IPS DF 6.9 (cell line): ENCODE measurements at regions not wholly inside any gene's neighbourhood (a gene's known extent, or its start where the extent isn't known, plus 50 kb on each side); places are given as distances from the start of the nearest gene placed in this dataset.

Experiments used
- DNase-seq: peaks from one replicate; pipeline ENCODE4 v3.0.0-alpha.2; 2013; ENCODE audit warnings: low read depth, low spot score
- H3K27ac ChIP-seq: one replicate; pipeline ENCODE4 v1.5.1; 2013; ENCODE audit warnings: low read length, control low read depth
- H3K27me3 ChIP-seq: 2 replicates; pipeline ENCODE4 v1.6.1; 2013; ENCODE audit warnings: mild to moderate bottlenecking, low read length; ENCODE audit not compliant: control insufficient read depth, insufficient read depth
- H3K36me3 ChIP-seq: 2 replicates; pipeline ENCODE4 v1.6.1; 2013; ENCODE audit warnings: low read length; ENCODE audit not compliant: control insufficient read depth, insufficient read depth
- H3K4me1 ChIP-seq: 2 replicates; pipeline ENCODE4 v1.6.1; 2013; ENCODE audit warnings: low read length; ENCODE audit not compliant: control insufficient read depth, insufficient read depth
- H3K4me3 ChIP-seq: 2 replicates; pipeline ENCODE4 v1.5.1; 2013; ENCODE audit warnings: mild to moderate bottlenecking, low read length
- H3K9me3 ChIP-seq: 2 replicates; pipeline ENCODE4 v1.6.1; 2013; ENCODE audit warnings: low read length, inconsistent platforms; ENCODE audit not compliant: control insufficient read depth, insufficient read depth
- WGBS: extraction: QIAGEN DNeasy Blood & Tissue Kit; methylation state at CpG from one replicate; pipeline ENCODE4 v1.1.7; 2013; ENCODE audit warnings: mixed read lengths, missing lambda C conversion rate; ENCODE audit not compliant: insufficient read length, insufficient coverage; 5-methylcytosine and 5-hydroxymethylcytosine counted together

GRCh38 chr4:42330002-42330592 is 67.2 kb upstream of the SHISA3 start:
- Histone ChIP-seq H3K4me3 (no peak overlapping the region), H3K4me1 (no peaks in the 10 kb centered on the region; the same call in 1 of the 2 replicates), H3K27ac (no peak overlapping the region), H3K9me3 (no peaks in the 10 kb centered on the region), H3K27me3 (no peaks in the 10 kb centered on the region), H3K36me3 (no peaks in the 10 kb centered on the region)
- DNase-seq = no peak
- WGBS = no CpG with 5 or more reads among the region's 7 CpGs

- Histone ChIP-seq H3K27me3 (no peaks in the 10 kb centered on the region), H3K36me3 (no peaks in the 10 kb centered on the region), H3K9me3 (no peaks in the 10 kb centered on the region), H3K4me3 (no peak overlapping the region), H3K27ac (no peak overlapping the region), H3K4me1 (no peaks in the 10 kb centered on the region; the same call in 1 of the 2 replicates)
- DNase-seq = no peak
- WGBS = no CpG with 5 or more reads among the region's 1 CpG
Observed at GRCh38 chr4:42331040-42331439, 66.2 kb upstream of the SHISA3 start.

DNA sequence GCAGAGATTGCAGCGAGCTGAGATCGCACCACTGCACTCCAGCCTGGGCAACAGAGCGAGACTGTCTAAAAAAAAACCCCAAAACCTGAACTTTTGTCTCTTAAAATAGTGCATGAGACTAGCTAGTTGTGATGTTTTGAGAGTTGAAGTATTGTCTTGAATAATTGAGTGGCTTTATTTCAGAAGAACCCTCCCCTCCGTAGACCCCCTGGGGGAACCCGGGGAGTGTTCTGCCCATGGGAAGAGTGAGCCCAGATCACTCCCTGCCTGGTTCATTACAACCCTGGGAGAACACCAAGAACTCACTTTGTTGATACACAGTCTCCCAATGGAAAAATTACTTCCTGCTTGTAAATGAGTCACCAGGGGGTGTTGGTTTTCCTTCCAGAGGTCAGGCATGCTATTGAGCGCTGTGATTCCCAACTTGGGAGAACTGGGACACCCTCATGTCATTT is 65.3 kb upstream of the SHISA3 start:
- H3K4me3 ChIP-seq = no peak overlapping the region
- WGBS = no CpG with 5 or more reads among the region's 6 CpGs
- no peaks in the 10 kb centered on the region for H3K36me3 ChIP-seq
- H3K9me3 ChIP-seq = no peaks in the 10 kb centered on the region
- H3K27ac ChIP-seq = no peak overlapping the region
- H3K4me1 ChIP-seq = no peaks in the 10 kb centered on the region; the same call in 1 of the 2 replicates
- DNase-seq = no peak
- no peaks in the 10 kb centered on the region for H3K27me3 ChIP-seq

DNA sequence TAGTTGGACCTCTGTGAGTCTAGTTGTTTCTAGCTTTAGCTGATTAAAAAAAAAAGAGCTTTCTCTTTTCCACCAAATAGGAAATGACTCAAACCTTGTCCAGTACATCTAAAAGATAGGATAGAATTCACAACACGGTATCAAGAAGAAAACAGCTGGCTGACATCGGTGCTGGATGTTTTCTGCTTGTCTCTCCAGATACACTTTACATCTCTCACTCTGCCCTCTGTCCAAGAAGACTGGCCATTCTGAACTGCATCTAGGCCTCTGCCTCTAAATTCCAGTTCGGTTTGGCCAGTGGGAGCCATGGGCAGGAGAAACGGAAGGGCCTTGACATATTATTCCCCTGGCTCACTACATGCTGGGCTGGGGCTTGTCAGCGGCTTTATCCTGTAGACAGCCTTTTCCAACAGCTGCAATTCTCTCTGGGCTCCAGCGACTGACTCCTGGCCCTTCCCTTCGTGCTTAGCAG is 57.3 kb upstream of the SHISA3 start:
- H3K9me3 ChIP-seq = no peaks in the 10 kb centered on the region
- no CpG with 5 or more reads among the region's 7 CpGs for WGBS
- no peak overlapping the region for H3K27ac ChIP-seq
- H3K27me3 ChIP-seq = no peaks in the 10 kb centered on the region
- no peak for DNase-seq
- no peaks in the 10 kb centered on the region for H3K4me1 ChIP-seq
- H3K4me3 ChIP-seq = no peak overlapping the region
- H3K36me3 ChIP-seq = no peaks in the 10 kb centered on the region

DNA sequence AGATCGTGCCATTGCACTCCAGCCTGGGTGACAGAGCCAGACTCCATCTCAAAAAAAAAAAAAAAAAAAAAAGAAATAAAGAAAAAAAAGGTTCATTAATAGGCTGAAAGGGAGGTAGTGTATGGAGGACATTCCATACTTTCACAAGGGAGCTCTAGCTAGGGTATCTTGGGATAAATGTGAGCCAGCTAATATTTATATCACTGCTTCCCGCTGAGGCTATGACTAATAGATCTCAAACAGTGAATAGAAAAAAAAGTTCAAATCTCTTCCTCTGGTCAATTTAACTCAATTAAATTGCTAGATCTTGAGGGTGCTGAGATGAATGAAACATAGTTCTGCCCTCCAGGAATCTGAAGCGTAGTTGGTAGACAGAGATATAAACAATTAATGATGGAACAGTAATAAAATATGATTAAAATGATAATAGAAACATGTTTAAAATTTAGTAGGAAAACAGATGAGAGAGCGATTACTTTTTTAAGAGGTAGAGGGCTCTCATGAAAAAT is 55.7 kb upstream of the SHISA3 start:
- Histone ChIP-seq H3K36me3 (no peaks in the 10 kb centered on the region), H3K27ac (no peak overlapping the region), H3K4me1 (no peaks in the 10 kb centered on the region), H3K4me3 (no peak overlapping the region), H3K27me3 (no peaks in the 10 kb centered on the region), H3K9me3 (no peaks in the 10 kb centered on the region)
- WGBS = no CpG with 5 or more reads among the region's 4 CpGs
- DNase-seq = no peak

DNA sequence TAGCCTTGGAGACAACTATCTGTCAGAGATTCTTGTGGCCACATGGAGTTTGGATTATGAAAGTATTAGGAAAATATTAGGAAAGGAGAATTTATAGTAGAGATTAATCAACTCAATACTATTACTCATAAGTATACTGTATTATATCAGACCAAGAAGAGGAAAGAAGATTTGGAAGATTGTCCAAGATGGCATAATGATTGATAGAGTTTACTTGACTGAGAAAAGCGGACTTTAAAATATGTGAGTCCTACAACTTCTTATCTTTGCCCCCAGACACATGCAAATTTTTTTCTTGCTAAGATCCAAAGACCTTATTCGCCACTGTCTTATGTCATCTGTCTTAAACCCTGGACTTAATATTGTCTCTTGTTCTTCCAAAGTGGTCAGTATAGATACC is 54.8 kb upstream of the SHISA3 start:
- Histone ChIP-seq H3K4me3 (no peak overlapping the region), H3K36me3 (no peaks in the 10 kb centered on the region), H3K27ac (no peak overlapping the region), H3K27me3 (no peaks in the 10 kb centered on the region), H3K9me3 (no peaks in the 10 kb centered on the region), H3K4me1 (no peaks in the 10 kb centered on the region)
- no peak for DNase-seq
- WGBS = no CpG with 5 or more reads among the region's 2 CpGs

- Histone ChIP-seq H3K27ac (no peak overlapping the region), H3K4me3 (no peak overlapping the region), H3K4me1 (no peaks in the 10 kb centered on the region), H3K9me3 (no peaks in the 10 kb centered on the region), H3K27me3 (no peaks in the 10 kb centered on the region), H3K36me3 (no peaks in the 10 kb centered on the region)
- WGBS = no CpG with 5 or more reads among the region's 8 CpGs
- no peak for DNase-seq
Observed at GRCh38 chr4:42344309-42344708, 53.0 kb upstream of the SHISA3 start.

DNA sequence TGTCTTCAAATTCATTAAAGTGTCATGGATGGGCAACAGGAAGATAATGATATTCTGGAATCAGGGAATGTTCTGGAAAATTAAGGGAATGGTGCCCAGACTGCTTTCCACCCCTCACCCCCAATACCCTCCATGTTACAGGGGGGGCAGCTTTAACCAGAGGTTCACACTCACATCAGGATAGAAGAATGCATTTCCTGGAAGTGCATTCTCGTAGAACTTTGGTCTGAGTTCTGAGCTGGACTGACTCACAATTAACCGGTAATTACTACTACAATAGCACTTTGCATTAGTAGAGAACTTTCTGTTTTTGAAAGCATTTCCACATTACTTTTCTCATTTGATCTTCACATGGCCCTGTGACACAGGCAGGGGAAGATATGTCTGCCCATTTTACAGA is 52.5 kb upstream of the SHISA3 start:
- Histone ChIP-seq H3K27ac (no peak overlapping the region), H3K4me1 (no peaks in the 10 kb centered on the region), H3K9me3 (no peaks in the 10 kb centered on the region), H3K27me3 (no peaks in the 10 kb centered on the region), H3K4me3 (no peak overlapping the region), H3K36me3 (no peaks in the 10 kb centered on the region)
- no peak for DNase-seq
- no CpG with 5 or more reads among the region's 2 CpGs for WGBS

DNA sequence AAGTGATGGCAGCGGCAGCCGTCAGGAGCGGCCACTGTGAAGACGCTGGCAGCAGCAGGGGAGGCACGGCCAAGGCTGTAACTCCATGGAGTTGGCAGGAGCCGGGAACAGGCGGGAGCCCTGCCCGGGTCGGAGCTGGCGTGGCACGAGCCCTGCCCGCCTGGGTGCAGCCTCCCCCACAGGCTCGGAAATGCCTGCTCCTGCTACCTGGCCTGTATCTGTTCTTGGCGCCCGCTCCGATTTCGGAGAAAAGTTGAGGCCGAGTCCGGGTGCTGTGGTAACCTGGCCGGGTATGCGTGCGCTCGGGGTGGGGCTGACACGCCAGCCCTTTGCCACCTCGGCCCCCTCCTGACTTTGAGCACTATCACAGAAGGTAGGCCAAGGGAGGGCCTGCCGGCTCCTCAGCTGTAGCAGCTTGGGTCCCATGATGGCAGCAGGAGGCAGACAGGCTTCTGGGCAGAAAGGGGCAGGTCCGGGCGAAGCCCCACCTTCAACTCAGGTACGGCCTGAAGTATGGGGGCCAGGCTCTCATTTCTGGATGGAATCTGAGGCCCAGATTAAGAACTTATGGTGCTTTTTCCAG is 51.2 kb upstream of the SHISA3 start:
- Histone ChIP-seq H3K4me3 (no peak overlapping the region), H3K4me1 (no peaks in the 10 kb centered on the region), H3K27me3 (no peaks in the 10 kb centered on the region), H3K36me3 (no peaks in the 10 kb centered on the region), H3K27ac (no peak overlapping the region), H3K9me3 (no peaks in the 10 kb centered on the region)
- no peak for DNase-seq
- no CpG with 5 or more reads among the region's 29 CpGs for WGBS

DNA sequence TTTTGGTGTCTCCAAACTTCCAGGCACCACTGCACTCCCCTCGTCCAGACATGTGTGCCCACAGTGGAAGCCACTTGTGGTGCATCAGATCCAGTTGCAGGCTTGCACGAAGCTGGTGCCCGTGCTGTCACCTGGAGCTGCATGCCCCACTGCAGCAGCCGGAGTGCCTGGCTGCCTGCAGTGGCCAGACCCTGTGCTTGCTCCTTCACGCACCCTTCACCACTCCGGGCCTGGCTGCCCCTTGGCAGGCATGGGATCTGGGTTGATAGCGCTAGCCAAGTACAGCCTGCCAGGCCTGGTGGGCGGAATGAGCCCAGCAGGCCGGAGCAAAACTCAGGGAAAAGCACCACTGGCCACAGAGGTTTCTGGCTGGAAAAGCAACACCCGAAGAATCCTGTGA is 50.2 kb upstream of the SHISA3 start:
- H3K36me3 ChIP-seq = no peaks in the 10 kb centered on the region
- no CpG with 5 or more reads among the region's 10 CpGs for WGBS
- no peaks in the 10 kb centered on the region for H3K9me3 ChIP-seq
- H3K4me3 ChIP-seq = no peak overlapping the region
- no peaks in the 10 kb centered on the region for H3K27me3 ChIP-seq
- no peak for DNase-seq
- no peak overlapping the region for H3K27ac ChIP-seq
- no peaks in the 10 kb centered on the region for H3K4me1 ChIP-seq
